ENCODE measurements at regions not wholly inside any gene's neighbourhood (a gene's known extent, or its start where the extent isn't known, plus 50 kb on each side); places are given as distances from the start of the nearest gene placed in this dataset.

DNA sequence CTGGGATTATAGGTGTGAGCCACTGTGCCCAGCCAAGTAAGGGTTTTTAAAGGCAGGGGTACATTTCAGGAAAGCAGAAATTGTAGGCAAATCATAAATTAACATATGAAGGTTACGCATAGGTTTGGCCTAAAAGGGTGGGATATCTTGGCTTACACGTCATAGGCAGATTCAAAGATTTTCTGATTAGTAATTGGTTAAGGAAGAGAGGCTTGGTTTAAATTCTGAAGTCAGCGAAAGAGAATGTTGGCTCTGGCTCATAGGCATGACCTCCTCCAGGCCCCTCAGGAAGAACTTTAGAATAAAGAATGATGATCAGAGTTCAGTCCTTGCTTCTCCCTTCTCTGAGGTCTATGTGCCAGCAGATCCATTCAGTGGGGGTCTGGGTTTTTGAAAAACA, 124.8 kb upstream of the RBBP6 start:
- Mint-ChIP-seq H3K27me3 (peaks cover 9% of the 10 kb centered on the region), H3K4me3 (no peak overlapping the region), H3K9me3 (no peaks in the 10 kb centered on the region), H3K27ac (no peak overlapping the region), H3K4me1 (no peaks in the 10 kb centered on the region), H3K36me3 (ENCODE audit: low read depth) (no peaks in the 10 kb centered on the region)
- ChIA-PET POLR2A (no interaction called here), CTCF (no interaction called here)
- DNase-seq, result no peak

DNA sequence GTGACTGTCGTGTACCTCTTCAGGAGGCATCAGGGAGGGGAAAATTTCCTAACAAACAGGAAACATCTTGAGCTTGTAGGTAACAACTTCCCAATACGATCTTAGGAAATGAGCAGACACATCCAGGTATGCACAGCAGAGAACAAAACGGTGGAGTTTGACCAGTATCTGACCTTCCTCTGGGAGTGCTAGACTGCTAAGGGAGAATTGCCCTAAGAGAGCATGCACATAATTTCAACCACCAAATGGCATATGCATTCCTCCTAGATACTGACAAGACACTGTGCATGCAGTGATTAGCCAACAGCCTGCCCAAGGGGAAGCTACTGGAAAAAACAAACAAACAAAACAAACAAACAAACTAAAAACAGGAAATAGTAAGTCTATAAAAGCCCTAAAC, 120.6 kb upstream of the RBBP6 start:
- no peak for DNase-seq
- POLR2A ChIA-PET, result no interaction called here
- CTCF ChIA-PET, result no interaction called here
- peaks cover 12% of the 10 kb centered on the region for H3K27me3 Mint-ChIP-seq
- H3K27ac Mint-ChIP-seq, result no peak overlapping the region
- H3K4me1 Mint-ChIP-seq, result no peaks in the 10 kb centered on the region
- no peak overlapping the region for H3K4me3 Mint-ChIP-seq
- no peaks in the 10 kb centered on the region for H3K36me3 Mint-ChIP-seq (ENCODE audit: low read depth)
- no peaks in the 10 kb centered on the region for H3K9me3 Mint-ChIP-seq

DNA sequence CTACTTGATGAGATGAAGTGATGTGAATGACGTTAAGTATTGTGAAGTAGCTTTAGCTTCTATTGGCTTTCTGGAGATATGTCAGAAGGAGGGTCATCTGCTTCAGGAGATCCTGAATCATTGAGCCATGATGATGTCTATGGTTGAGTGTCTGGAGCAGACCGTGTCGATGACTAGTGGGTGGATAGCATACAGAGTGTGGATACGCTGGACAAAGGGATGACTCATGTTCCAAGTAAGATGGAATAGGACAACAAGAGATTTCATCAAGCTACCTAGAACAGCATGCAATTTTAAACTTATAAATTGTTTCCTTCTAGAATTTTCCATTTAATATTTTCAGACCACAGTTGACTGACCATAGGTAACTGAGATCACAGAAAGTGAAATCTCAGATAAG, 116.1 kb upstream of the RBBP6 start:
- no peaks in the 10 kb centered on the region for H3K4me1 Mint-ChIP-seq
- ChIA-PET POLR2A (no interaction called here), CTCF (no interaction called here)

DNA sequence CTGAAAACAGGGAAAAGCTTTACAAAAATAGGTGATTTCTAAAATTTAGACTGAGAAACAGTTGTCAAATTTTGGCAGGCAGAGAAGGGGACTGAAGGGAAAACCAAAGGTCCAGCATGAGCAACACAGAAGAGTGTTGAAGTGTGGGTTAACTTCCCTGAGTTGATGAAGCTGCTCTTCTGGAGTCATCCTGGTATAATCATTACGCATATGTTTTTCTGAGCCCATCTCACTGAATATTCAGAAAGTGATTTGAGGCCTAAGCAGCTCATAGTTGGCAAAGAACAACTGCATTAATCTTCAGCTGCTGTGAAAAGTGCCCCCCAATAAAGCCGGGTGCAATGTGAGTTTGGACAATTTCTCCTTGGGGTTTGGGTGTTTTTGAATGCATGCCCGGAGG, 115.0 kb upstream of the RBBP6 start:
- ChIA-PET POLR2A (no interaction called here), CTCF (no interaction called here)
- Mint-ChIP-seq H3K4me3 (no peak overlapping the region), H3K9me3 (no peaks in the 10 kb centered on the region), H3K27me3 (peaks cover 14% of the 10 kb centered on the region), H3K4me1 (no peaks in the 10 kb centered on the region), H3K27ac (no peak overlapping the region), H3K36me3 (ENCODE audit: low read depth) (no peaks in the 10 kb centered on the region)
- DNase-seq, result no peak

More for the DNA sequence above, 116.1 kb upstream of the RBBP6 start:
- H3K27me3 Mint-ChIP-seq, result peaks cover 16% of the 10 kb centered on the region
- no peak overlapping the region for H3K4me3 Mint-ChIP-seq
- H3K27ac Mint-ChIP-seq, result no peak overlapping the region
- DNase-seq, result no peak
- no peaks in the 10 kb centered on the region for H3K9me3 Mint-ChIP-seq
- no peaks in the 10 kb centered on the region for H3K36me3 Mint-ChIP-seq (ENCODE audit: low read depth)

DNA sequence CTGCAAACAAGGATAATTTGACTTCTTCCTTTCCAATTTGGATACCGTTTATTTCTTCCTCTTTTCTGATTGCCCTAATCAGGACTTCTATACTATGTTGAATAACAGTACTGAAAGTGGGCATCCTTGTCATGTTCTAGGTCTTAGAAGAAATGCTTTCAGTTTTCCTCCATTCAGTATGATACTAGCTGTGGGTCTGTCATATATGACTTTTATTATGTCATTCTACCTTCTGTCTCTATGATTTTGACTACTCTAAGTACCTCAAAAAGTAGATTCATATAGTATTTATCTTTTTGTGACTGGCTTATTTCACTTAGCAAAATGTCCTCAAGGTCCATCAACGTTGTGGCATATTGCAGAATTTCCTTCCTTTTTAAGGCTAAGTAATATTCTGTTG, 111.5 kb upstream of the RBBP6 start:
- POLR2A ChIA-PET, result no interaction called here
- no peak overlapping the region for H3K27ac Mint-ChIP-seq
- DNase-seq, result no peak

DNA sequence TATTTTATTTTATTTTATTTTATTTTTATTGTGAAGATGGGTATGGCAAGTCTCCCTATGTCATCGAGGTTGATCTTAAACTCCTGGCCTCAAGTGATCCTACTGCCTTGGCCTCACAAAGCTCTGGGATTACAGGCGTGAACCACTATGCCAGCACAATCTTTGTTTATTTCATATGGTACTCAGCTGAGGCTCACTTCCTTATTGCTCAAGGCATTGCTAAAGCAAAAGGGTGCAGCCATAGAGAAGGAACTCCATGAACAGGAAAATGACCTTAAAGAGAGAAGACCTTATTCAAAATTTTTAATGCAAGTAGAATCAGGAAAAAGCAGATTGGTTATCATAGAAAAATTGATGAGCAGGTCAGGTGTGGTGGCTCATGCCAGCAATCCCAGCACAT, 110.6 kb upstream of the RBBP6 start:
- POLR2A ChIA-PET, result no interaction called here
- H3K4me1 Mint-ChIP-seq, result no peaks in the 10 kb centered on the region
- no peak for DNase-seq
- no peaks in the 10 kb centered on the region for H3K36me3 Mint-ChIP-seq (ENCODE audit: low read depth)
- H3K4me3 Mint-ChIP-seq, result no peak overlapping the region
- peaks cover 23% of the 10 kb centered on the region for H3K27me3 Mint-ChIP-seq
- no peak overlapping the region for H3K27ac Mint-ChIP-seq
- CTCF ChIA-PET, result no interaction called here
- H3K9me3 Mint-ChIP-seq, result no peaks in the 10 kb centered on the region

More for the DNA sequence above, 111.5 kb upstream of the RBBP6 start:
- Mint-ChIP-seq H3K4me3 (no peak overlapping the region), H3K9me3 (no peaks in the 10 kb centered on the region), H3K36me3 (ENCODE audit: low read depth) (no peaks in the 10 kb centered on the region), H3K27me3 (peaks cover 15% of the 10 kb centered on the region), H3K4me1 (no peaks in the 10 kb centered on the region)
- CTCF ChIA-PET, result no interaction called here

DNA sequence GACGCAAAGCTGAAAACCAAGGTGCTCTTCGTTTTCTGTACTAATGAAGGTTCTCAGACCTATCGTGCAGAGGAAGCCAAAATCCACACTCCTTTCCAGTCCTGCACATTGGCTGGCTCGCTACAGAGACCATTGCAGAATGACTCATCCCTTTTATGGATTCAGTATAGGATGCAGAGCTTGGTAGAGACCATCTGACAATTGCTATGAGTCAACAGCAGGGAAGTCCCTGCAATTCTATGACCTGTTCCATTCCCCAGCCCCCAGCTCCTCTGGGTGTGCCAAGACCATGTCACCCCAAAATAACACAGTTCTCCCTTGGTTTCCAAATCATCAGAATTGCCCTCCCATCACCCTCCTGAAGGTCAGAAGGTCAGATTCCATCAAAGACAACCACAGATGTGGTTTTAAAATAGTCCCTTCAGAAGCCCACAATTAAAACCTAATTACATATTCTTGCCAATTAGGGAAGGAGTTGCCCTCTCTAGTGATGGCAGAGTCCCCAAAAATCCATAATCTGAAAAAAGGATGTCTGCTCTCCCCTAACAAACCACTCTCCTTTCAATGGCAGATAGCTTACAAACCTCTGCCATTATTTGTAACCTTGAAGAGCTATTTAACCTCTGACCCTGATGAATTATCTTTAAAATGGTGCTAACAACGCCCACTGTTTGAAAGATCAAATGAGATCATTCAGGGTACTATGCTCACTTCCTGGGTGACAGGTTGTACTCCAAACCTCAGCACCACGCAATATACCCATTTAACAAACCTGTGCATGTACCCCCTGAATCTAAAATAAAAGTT, 108.2 kb upstream of the RBBP6 start:
- Mint-ChIP-seq H3K36me3 (ENCODE audit: low read depth) (no peaks in the 10 kb centered on the region), H3K9me3 (no peaks in the 10 kb centered on the region), H3K27ac (no peak overlapping the region), H3K4me1 (no peaks in the 10 kb centered on the region), H3K4me3 (no peak overlapping the region), H3K27me3 (peaks cover 20% of the 10 kb centered on the region)
- ChIA-PET CTCF (no interaction called here), POLR2A (no interaction called here)
- no peak for DNase-seq

DNA sequence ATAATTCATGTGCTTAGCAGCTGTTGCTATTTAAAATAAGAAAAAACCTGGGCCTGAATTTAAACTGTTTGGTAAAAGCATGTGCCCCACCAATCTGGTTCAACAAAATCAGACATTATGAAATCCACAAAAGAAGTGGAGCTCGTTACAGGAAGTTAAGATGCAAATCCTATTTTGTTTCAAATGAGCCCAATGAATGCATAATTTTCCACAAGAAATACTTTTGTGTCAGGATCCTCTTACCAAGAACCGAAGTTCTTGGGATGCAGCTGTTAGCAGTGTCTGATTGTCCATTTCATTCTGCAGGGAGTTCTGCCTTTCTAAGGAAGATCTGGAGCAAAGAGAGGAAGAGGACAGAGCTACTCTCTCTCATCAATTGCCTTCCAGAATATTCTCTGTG, 105.7 kb upstream of the RBBP6 start:
- Mint-ChIP-seq H3K27me3 (peaks cover 16% of the 10 kb centered on the region), H3K4me3 (no peak overlapping the region), H3K36me3 (ENCODE audit: low read depth) (no peaks in the 10 kb centered on the region), H3K9me3 (no peaks in the 10 kb centered on the region), H3K27ac (no peak overlapping the region), H3K4me1 (no peaks in the 10 kb centered on the region)
- no peak for DNase-seq
- ChIA-PET CTCF (no interaction called here), POLR2A (no interaction called here)

DNA sequence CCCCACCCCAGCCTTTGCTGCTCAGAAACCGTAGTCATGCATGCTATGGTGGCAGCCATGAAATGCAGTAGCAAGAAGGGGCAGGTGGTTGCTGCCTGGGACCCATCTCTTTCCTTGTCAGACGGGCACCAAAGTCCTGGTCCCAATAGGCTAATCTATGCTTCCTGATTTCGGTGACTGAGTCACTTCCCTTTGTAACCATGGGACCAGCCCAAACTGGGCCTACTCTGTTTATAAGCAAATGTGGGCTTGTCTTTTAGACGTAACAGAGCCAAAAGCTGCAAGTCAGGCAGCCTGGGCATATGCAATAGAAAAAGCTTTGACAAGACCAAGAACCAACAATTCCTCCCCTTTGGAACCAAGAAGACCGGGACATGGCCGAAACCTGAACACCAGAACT, 99.1 kb upstream of the RBBP6 start:
- CTCF ChIA-PET, result no interaction called here
- Mint-ChIP-seq H3K9me3 (no peaks in the 10 kb centered on the region), H3K36me3 (ENCODE audit: low read depth) (no peaks in the 10 kb centered on the region), H3K27ac (no peak overlapping the region), H3K27me3 (peaks cover 2% of the 10 kb centered on the region), H3K4me1 (no peaks in the 10 kb centered on the region), H3K4me3 (no peak overlapping the region)
- POLR2A ChIA-PET, result no interaction called here
- DNase-seq, result no peak

DNA sequence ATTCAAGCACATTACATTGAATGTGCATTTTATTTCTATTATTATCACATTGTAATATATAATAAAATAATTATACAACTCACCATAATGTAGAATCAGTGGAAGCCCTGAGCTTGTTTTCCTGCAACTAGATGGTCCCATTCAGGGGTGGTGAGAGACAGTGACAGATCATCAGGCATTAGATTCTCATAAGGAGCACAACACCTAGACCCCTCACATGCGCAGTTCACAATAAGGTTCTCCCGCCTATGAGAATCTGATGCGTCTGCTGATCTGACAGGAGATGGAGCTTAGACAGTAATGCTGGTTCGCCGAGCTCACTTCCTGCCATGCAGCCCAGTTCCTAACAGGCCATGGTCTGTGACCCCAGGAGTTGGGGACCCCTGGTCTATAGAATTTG, 96.7 kb upstream of the RBBP6 start:
- POLR2A ChIA-PET, result no interaction called here
- Mint-ChIP-seq H3K4me1 (no peaks in the 10 kb centered on the region), H3K4me3 (no peak overlapping the region), H3K27me3 (no peaks in the 10 kb centered on the region), H3K36me3 (ENCODE audit: low read depth) (no peaks in the 10 kb centered on the region), H3K9me3 (no peaks in the 10 kb centered on the region), H3K27ac (no peak overlapping the region)
- no peak for DNase-seq
- CTCF ChIA-PET, result no interaction called here

DNA sequence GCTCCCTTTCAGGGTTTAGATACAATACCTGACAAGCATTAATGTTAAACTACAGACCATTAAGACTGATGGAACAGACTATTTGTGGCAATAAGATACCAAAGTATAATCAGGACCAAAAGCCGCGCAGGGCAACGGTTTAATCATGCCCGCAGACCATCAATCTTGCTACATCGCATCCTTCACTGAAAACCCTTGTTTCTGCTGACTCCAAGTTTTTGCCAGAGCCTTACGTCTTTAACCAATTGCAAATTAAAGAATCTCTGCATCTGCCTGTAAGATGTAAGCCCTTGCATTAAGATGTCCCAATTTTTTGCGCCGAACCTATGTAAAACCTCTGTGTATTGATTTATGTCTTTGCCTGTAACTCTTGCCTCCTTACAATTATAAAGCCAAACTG, 94.2 kb upstream of the RBBP6 start:
- no peaks in the 10 kb centered on the region for H3K27me3 Mint-ChIP-seq

DNA sequence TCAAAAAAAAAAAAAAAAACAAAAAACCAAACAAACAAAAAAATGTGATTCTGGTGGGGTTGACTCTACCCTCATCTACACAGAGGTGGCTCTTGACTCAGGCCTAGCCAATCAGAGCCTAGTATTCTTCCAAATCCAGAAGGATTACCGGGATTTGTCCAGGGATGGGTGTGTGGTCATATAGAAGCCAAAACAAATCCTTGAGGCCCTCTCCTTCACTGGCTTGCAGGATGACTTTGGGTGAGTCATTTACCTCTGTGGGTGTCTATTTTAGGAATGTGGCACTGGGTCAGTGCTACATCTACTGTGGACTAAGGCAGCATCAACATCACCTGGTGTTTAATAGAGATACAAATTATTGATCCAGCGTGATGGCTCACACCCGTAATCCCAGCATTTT, 93.2 kb upstream of the RBBP6 start:
- Mint-ChIP-seq H3K9me3 (no peaks in the 10 kb centered on the region), H3K27me3 (no peaks in the 10 kb centered on the region), H3K4me3 (no peak overlapping the region), H3K27ac (no peak overlapping the region), H3K36me3 (ENCODE audit: low read depth) (no peaks in the 10 kb centered on the region), H3K4me1 (no peaks in the 10 kb centered on the region)
- POLR2A ChIA-PET, result no interaction called here
- CTCF ChIA-PET, result no interaction called here
- no peak for DNase-seq

More for the DNA sequence above, 94.2 kb upstream of the RBBP6 start:
- H3K4me3 Mint-ChIP-seq, result no peak overlapping the region
- H3K4me1 Mint-ChIP-seq, result no peaks in the 10 kb centered on the region
- CTCF ChIA-PET, result no interaction called here
- no peaks in the 10 kb centered on the region for H3K9me3 Mint-ChIP-seq
- H3K36me3 Mint-ChIP-seq (ENCODE audit: low read depth), result no peaks in the 10 kb centered on the region
- no peak for DNase-seq
- POLR2A ChIA-PET, result no interaction called here
- no peak overlapping the region for H3K27ac Mint-ChIP-seq

DNA sequence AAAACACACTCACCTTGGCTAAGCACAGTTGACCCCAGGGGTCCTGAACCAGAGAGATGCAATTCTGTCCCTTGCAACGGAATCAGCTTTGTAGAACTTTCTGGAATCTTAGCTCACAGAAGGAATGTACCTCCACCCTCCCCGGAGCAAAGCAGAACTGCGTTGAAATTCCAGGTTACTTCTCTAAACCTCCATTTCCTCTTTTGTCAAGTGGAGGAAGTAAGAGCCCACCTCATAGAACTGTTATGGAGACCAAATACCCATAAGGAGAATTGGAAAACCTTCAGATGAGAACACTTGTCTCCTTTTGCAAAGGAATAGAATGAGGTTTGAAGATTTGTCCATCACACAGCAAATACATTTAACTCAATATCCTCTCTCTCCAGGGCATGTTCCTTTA, 86.6 kb upstream of the RBBP6 start:
- H3K4me3 Mint-ChIP-seq, result no peak overlapping the region
- ChIA-PET POLR2A (no interaction called here), CTCF (interaction anchor here (1.1 kb wide), 1 partner anchor 52 kb away, joined by 3 read pairs; no protein-coding TSS in a partner anchor)
- no peaks in the 10 kb centered on the region for H3K9me3 Mint-ChIP-seq
- DNase-seq, result no peak
- H3K27ac Mint-ChIP-seq, result no peak overlapping the region
- no peaks in the 10 kb centered on the region for H3K36me3 Mint-ChIP-seq (ENCODE audit: low read depth)
- no peaks in the 10 kb centered on the region for H3K4me1 Mint-ChIP-seq
- H3K27me3 Mint-ChIP-seq, result peaks cover 14% of the 10 kb centered on the region

DNA sequence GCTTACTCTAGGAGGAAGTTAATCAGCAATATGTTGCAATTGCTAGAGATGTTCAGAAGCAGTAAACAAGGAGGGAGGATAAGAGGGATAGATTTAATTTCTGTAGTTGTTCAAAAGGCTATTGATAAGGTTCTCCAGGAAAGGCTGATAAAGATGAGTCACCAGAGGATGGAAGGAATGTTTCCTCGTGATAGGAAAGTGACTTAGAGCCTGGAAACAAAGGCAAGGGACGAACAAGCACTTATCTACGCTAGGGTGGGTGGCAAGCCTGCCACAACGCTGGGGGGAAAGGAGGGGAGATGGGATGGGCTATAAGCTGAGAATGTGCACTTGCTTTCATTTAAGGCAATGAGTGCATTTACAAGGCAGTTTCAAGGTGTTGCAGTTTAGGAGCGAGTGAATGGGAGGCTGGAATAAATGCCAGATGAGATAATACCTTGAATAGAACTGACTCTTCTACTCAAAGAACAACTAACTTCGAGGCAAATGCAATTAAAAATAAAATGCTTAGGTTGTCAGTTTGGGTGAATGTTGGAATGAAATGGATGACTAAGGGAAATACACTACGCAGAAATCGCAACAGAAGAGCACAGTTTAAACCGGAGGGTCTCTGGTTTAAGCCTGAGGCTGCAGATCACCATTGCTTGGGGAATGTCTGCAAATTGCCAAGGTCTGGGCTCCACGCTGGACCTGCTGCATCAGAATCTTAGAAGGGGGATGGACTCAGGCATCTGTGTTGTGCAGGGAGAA, 76.0 kb upstream of the RBBP6 start:
- DNase-seq, result no peak
- CTCF ChIA-PET, result no interaction called here
- H3K27ac Mint-ChIP-seq, result no peak overlapping the region
- H3K27me3 Mint-ChIP-seq, result peaks cover 4% of the 10 kb centered on the region
- H3K4me3 Mint-ChIP-seq, result no peak overlapping the region
- no peaks in the 10 kb centered on the region for H3K4me1 Mint-ChIP-seq
- H3K36me3 Mint-ChIP-seq (ENCODE audit: low read depth), result no peaks in the 10 kb centered on the region
- POLR2A ChIA-PET, result no interaction called here
- H3K9me3 Mint-ChIP-seq, result no peaks in the 10 kb centered on the region
